ENCODE measurements at regions not wholly inside any gene's neighbourhood (a gene's known extent, or its start where the extent isn't known, plus 50 kb on each side); places are given as distances from the start of the nearest gene placed in this dataset.

DNA sequence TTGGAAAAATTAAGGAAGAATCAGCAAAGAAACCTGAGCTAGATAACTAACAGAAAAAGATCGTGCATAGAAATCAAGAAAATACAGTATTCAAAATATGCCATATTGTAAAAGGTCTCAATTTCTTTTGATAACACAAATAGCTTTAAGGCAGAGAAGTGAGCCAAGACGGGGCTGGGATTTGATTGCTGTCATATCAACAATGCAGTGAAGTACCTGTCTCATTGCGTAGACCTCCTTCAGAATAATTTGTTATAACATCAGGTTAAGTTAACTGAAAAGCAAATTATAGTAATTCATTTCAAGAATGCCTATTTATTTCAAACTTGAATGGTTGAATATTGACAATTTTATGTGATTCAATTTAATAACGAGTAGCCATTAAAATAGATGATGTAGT is 453.8 kb upstream of the MAP2 start:
- ATAC-seq (ENCODE audit: insufficient read depth, low read depth) = no peak

GRCh38 chr2:208977582-208977981 is 446.3 kb upstream of the MAP2 start:
- TF ChIP-seq EZH2 (IDR thresholded peaks at IDR 0.05; ENCODE audit: borderline replicate concordance, low read depth, low read length, severe bottlenecking) (no peak), CTCF (IDR thresholded peaks at IDR 0.05; ENCODE audit: borderline replicate concordance, extremely low read depth, low read length, poor library complexity, severe bottlenecking) (no peak)

More for the DNA sequence above, 453.8 kb upstream of the MAP2 start:
- TF ChIP-seq CTCF (IDR thresholded peaks at IDR 0.05; ENCODE audit: borderline replicate concordance, extremely low read depth, low read length, poor library complexity, severe bottlenecking) (no peak), EZH2 (IDR thresholded peaks at IDR 0.05; ENCODE audit: borderline replicate concordance, low read depth, low read length, severe bottlenecking) (no peak)
- no peak overlapping the region for H3K4me2 ChIP-seq (ENCODE audit: insufficient read depth, low read length)
- no peak overlapping the region for H2AFZ ChIP-seq (ENCODE audit: low read depth, low read length)
- no peak for DNase-seq
- no peak overlapping the region for H3K27ac ChIP-seq (ENCODE audit: low read length)
- H3K4me3 ChIP-seq (ENCODE audit: low read depth in 1 of 2, low read length in 2 of 2) = no peak overlapping the region
- H3K9ac ChIP-seq (ENCODE audit: low read depth, low read length) = no peak overlapping the region
- no peaks in the 10 kb centered on the region for H3K4me1 ChIP-seq (ENCODE audit: insufficient read depth, low read length)
- H3K27me3 ChIP-seq (ENCODE audit: insufficient read depth, low read length, poor library complexity) = no peaks in the 10 kb centered on the region
- no peaks in the 10 kb centered on the region for H3K9me3 ChIP-seq (ENCODE audit: insufficient read depth, low read length, severe bottlenecking)
- no peaks in the 10 kb centered on the region for H3K79me2 ChIP-seq (ENCODE audit: insufficient read depth, low read length)
- no peaks in the 10 kb centered on the region for H4K20me1 ChIP-seq (ENCODE audit: insufficient read depth, low read length)
- H3K36me3 ChIP-seq (ENCODE audit: insufficient read depth, low read length) = no peaks in the 10 kb centered on the region

DNA sequence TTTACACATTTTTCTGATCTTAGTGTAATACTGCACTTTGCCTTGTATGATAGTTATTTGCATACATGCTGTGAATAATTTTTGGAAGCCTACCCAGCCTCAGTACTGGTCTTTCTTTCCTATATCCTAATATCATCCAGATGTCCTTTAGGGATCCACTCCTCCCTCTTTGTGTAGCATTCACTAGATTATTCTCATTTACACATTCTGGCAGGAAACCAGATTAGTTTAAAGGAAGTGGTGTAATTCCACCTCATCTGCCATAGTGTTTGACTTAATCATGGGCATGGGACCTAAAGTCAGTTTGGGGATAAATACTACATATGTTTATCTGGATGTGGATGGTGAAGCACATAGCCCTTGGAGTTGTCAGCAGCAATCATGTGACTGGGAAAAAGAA is 444.9 kb upstream of the MAP2 start:
- no peak for ATAC-seq (ENCODE audit: insufficient read depth, low read depth)

More at GRCh38 chr2:208977582-208977981, 446.3 kb upstream of the MAP2 start:
- Histone ChIP-seq H3K27ac (ENCODE audit: low read length) (no peak overlapping the region), H3K4me3 (ENCODE audit: low read depth in 1 of 2, low read length in 2 of 2) (no peak overlapping the region), H3K4me2 (ENCODE audit: insufficient read depth, low read length) (no peak overlapping the region), H3K27me3 (ENCODE audit: insufficient read depth, low read length, poor library complexity) (no peaks in the 10 kb centered on the region), H3K79me2 (ENCODE audit: insufficient read depth, low read length) (no peaks in the 10 kb centered on the region), H2AFZ (ENCODE audit: low read depth, low read length) (no peak overlapping the region), H3K4me1 (ENCODE audit: insufficient read depth, low read length) (no peaks in the 10 kb centered on the region), H3K9me3 (ENCODE audit: insufficient read depth, low read length, severe bottlenecking) (no peaks in the 10 kb centered on the region), H3K36me3 (ENCODE audit: insufficient read depth, low read length) (no peaks in the 10 kb centered on the region), H3K9ac (ENCODE audit: low read depth, low read length) (no peak overlapping the region), H4K20me1 (ENCODE audit: insufficient read depth, low read length) (no peaks in the 10 kb centered on the region)
- DNase-seq (no peak), ATAC-seq (ENCODE audit: insufficient read depth, low read depth) (no peak)

More for the DNA sequence above, 444.9 kb upstream of the MAP2 start:
- no peak for DNase-seq
- no peaks in the 10 kb centered on the region for H3K4me1 ChIP-seq (ENCODE audit: insufficient read depth, low read length)
- no peaks in the 10 kb centered on the region for H4K20me1 ChIP-seq (ENCODE audit: insufficient read depth, low read length)
- H3K9ac ChIP-seq (ENCODE audit: low read depth, low read length) = no peak overlapping the region
- H3K36me3 ChIP-seq (ENCODE audit: insufficient read depth, low read length) = no peaks in the 10 kb centered on the region
- no peak overlapping the region for H3K4me3 ChIP-seq (ENCODE audit: low read depth in 1 of 2, low read length in 2 of 2)
- H3K79me2 ChIP-seq (ENCODE audit: insufficient read depth, low read length) = no peaks in the 10 kb centered on the region
- no peak overlapping the region for H3K4me2 ChIP-seq (ENCODE audit: insufficient read depth, low read length)
- H3K27me3 ChIP-seq (ENCODE audit: insufficient read depth, low read length, poor library complexity) = no peaks in the 10 kb centered on the region
- no peak overlapping the region for H3K27ac ChIP-seq (ENCODE audit: low read length)
- no peak overlapping the region for H2AFZ ChIP-seq (ENCODE audit: low read depth, low read length)
- no peaks in the 10 kb centered on the region for H3K9me3 ChIP-seq (ENCODE audit: insufficient read depth, low read length, severe bottlenecking)
- no peak for TF ChIP-seq CTCF (IDR thresholded peaks at IDR 0.05; ENCODE audit: borderline replicate concordance, extremely low read depth, low read length, poor library complexity, severe bottlenecking)
- no peak for TF ChIP-seq EZH2 (IDR thresholded peaks at IDR 0.05; ENCODE audit: borderline replicate concordance, low read depth, low read length, severe bottlenecking)

Data from DND-41 (cell line).